ENCODE measurements at regions not wholly inside any gene's neighbourhood (a gene's known extent, or its start where the extent isn't known, plus 50 kb on each side); places are given as distances from the start of the nearest gene placed in this dataset.

DNA sequence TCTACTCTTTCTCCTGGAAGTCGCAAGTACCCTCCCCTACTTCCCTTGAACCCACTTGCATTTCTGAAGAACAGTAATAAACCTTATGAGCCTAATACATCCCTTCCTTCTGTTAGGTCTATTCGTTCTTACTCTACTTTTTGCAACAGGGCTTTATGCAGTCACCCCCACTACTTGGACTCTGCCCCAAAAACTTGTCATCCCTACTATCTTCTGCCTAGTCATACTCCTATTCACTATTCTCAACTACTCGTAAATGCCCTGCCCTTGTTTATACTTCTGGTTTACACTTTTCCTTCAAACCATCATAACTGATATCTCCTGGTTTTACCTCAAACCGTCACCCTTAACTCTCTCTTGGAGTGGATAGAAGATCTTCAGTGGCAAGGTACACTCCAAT is 55.2 kb upstream of the SLIT2 start:
- DNase-seq (ENCODE audit: extremely low read depth, insufficient read length), result no peak
- Histone ChIP-seq H3K36me3 (ENCODE audit: control insufficient read depth, insufficient read depth, low read length) (no peaks in the 10 kb centered on the region), H3K4me3 (replicated peaks; ENCODE audit: low read depth, low read length) (no peak overlapping the region), H3K27me3 (replicated peaks; ENCODE audit: control insufficient read depth, insufficient read depth, low read length) (no peaks in the 10 kb centered on the region)
- TF ChIP-seq, protein P1, sequence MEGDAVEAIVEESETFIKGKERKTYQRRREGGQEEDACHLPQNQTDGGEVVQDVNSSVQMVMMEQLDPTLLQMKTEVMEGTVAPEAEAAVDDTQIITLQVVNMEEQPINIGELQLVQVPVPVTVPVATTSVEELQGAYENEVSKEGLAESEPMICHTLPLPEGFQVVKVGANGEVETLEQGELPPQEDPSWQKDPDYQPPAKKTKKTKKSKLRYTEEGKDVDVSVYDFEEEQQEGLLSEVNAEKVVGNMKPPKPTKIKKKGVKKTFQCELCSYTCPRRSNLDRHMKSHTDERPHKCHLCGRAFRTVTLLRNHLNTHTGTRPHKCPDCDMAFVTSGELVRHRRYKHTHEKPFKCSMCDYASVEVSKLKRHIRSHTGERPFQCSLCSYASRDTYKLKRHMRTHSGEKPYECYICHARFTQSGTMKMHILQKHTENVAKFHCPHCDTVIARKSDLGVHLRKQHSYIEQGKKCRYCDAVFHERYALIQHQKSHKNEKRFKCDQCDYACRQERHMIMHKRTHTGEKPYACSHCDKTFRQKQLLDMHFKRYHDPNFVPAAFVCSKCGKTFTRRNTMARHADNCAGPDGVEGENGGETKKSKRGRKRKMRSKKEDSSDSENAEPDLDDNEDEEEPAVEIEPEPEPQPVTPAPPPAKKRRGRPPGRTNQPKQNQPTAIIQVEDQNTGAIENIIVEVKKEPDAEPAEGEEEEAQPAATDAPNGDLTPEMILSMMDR (IDR thresholded peaks at IDR 0.05; ENCODE audit: insufficient read depth, low read length, poor library complexity, severe bottlenecking), result no peak

DNA sequence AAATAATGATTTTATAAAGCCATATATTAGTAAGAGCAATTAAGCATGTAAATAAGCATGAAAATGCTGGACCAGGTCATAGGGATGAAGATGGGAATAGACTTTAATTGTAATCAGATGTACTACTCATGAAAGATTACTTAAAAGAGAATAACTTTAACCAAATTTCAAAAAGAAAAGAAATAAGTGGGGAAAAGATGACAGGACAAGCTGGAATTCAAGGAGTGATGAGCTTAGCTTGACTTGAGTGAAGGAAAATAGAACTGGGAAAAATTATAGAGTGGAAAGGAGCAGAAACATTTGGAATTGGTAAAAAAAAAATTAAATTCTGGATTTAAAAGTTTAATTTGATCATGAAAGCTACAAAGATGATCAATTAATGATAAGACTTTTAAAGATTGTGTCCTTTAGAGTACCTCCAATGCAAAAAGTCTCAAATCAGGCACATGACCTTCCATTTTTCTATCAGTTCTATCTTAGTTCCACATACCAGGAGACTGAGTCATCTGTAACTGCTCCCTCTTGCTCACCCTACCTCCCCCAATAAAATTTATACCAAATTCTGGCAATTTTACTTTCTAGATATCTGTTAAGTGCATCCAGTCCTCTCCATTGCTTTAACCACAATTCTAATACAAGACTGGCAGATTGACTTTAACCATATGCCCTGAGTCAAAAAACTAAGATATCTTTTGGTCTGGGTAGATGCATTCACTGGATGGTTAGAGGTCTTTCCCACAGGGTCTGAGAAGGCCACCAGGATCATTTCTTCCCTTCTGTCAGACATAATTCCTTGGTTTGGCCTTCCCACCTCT is 56.4 kb upstream of the SLIT2 start:
- Histone ChIP-seq H3K27me3 (replicated peaks; ENCODE audit: control insufficient read depth, insufficient read depth, low read length) (no peaks in the 10 kb centered on the region), H3K36me3 (ENCODE audit: control insufficient read depth, insufficient read depth, low read length) (no peaks in the 10 kb centered on the region), H3K4me3 (replicated peaks; ENCODE audit: low read depth, low read length) (no peak overlapping the region)
- TF ChIP-seq, protein P1 (IDR thresholded peaks at IDR 0.05; ENCODE audit: insufficient read depth, low read length, poor library complexity, severe bottlenecking), result no peak
- no peak for DNase-seq (ENCODE audit: extremely low read depth, insufficient read length)

DNA sequence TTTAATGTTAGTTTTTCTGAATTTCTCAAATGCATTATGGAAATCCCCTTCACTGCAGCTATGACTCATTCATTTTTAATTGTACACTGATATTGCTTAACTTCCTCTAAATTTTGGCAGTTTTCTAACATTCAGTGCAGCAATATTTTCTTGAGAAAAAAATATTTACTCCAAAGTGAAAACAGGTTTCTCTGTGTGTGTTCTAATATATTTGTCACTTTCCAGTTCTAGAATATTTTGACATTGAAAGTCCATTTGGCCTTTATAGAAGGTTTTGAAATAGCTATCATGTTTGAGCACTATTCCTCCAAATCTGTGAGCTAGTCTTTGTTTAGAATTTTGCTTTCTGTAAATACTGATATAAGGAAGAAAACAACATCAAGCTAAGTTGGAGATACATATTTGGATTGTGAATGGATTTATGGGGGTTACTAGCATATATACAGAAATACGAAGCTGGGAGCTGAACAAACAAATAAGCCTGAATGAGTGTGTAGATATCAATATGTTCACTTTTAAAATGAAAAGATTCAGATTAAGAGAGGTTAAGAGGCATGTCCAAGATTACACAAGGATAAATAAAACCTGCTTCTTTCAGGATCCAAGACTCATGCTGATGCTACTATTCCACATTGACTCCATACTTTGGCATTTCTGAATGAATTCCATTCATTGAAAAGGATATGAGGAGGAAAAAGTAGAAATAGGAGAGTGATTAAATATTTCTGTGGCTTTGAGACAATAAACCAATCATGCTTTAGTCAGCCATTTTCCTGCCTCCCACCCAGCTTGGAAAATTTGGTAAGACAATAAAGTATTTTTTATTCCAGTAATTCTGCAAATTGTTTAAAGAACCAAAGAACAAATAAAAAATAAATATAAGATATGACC is 57.3 kb upstream of the SLIT2 start:
- no peak for DNase-seq (ENCODE audit: extremely low read depth, insufficient read length)
- Histone ChIP-seq H3K27me3 (replicated peaks; ENCODE audit: control insufficient read depth, insufficient read depth, low read length) (no peaks in the 10 kb centered on the region), H3K4me3 (replicated peaks; ENCODE audit: low read depth, low read length) (no peak overlapping the region), H3K36me3 (ENCODE audit: control insufficient read depth, insufficient read depth, low read length) (no peaks in the 10 kb centered on the region)
- TF ChIP-seq, protein P1 (IDR thresholded peaks at IDR 0.05; ENCODE audit: insufficient read depth, low read length, poor library complexity, severe bottlenecking), result no peak

DNA sequence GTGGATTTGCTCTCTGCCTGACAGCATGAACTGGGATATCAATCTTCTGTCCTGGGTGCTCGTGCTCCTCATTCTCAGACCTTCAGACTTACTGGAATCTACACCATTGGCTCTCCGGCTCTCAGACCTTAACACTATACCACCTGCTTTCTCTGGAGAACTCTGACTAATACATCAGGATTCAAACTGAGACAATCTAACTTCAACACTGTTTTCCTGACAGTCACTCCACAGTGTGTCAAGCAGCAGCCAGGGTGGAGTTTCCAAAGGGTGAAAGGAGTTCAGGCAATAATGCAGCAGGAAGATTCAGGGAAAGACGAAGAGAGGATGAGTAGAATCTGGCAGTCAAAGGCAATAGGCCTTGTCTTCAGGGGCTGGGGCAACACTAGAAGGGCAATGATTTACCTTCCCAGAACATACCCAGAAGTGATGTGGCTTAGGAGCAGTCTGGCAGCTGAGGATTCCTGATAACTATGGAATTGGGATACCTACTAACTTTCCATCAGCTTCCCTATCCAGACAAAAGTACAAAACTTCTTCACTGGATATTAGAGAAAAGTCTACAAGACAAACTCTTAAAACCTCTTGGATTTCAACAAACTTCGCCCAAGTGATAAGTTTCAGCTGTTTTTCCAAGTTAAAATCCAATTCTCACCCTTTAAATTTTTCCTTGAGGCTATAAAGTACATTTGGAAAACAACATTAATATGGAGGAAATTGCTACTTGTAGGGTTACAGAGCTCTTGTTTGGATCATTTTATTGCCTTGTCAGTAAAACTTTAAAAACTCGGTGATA is 58.4 kb upstream of the SLIT2 start:
- H3K36me3 ChIP-seq (ENCODE audit: control insufficient read depth, insufficient read depth, low read length), result no peaks in the 10 kb centered on the region
- no peak overlapping the region for H3K4me3 ChIP-seq (replicated peaks; ENCODE audit: low read depth, low read length)
- H3K27me3 ChIP-seq (replicated peaks; ENCODE audit: control insufficient read depth, insufficient read depth, low read length), result no peaks in the 10 kb centered on the region
- DNase-seq (ENCODE audit: extremely low read depth, insufficient read length), result no peak
- TF ChIP-seq, protein P1 (IDR thresholded peaks at IDR 0.05; ENCODE audit: insufficient read depth, low read length, poor library complexity, severe bottlenecking), result no peak

DNA sequence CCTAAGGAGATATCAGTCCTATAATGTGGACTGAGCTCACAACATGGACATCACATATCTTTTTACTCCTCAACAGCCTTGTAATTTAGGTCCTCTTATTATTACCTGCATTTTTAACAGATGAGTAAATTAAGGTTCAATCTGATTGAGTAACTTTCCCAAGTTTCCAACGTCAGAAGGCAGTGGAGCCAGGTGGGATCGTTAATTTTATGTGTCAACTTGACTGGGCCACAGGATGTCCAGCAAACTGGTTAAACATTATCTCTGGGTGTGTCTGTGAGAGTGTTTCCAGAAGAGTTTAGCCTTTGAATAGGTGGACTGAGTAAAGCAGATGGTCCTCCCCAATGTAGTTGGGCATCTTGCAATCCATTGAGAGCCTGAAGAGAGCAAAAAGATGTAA is 59.0 kb upstream of the SLIT2 start:
- TF ChIP-seq, protein P1 (IDR thresholded peaks at IDR 0.05; ENCODE audit: insufficient read depth, low read length, poor library complexity, severe bottlenecking), result no peak
- Histone ChIP-seq H3K4me3 (replicated peaks; ENCODE audit: low read depth, low read length) (no peak overlapping the region), H3K27me3 (replicated peaks; ENCODE audit: control insufficient read depth, insufficient read depth, low read length) (no peaks in the 10 kb centered on the region), H3K36me3 (ENCODE audit: control insufficient read depth, insufficient read depth, low read length) (no peaks in the 10 kb centered on the region)
- DNase-seq (ENCODE audit: extremely low read depth, insufficient read length), result no peak

Measured in GM06990 (cell line).